CD4-positive, alpha-beta T cell treated with Interleukin-2 at 100 ng/mL for 4 hours (primary cell): ENCODE measurements at regions not wholly inside any gene's neighbourhood (a gene's known extent, or its start where the extent isn't known, plus 50 kb on each side); places are given as distances from the start of the nearest gene placed in this dataset.
"Not testable (repeated sequence)": the region's sequence is repeated elsewhere in the genome, so short reads cannot be mapped to it uniquely, and the experiment has no call there.

Source experiments
- DNase-seq: peaks from one replicate; pipeline ENCODE4 v3.0.0-alpha.2; 2020; ENCODE audit warnings: low spot score

- DNase-seq, result no peak
These were observed 342.2 kb upstream of the HS6ST1 start for GRCh38 chr2:128660836-128661235.

- DNase-seq, result no peak
These were observed 342.6 kb upstream of the HS6ST1 start for GRCh38 chr2:128661311-128661710.

- DNase-seq, result no peak
These were observed 343.4 kb upstream of the HS6ST1 start for GRCh38 chr2:128662051-128662471.

GRCh38 chr2:128663371-128664050 lies 344.8 kb upstream of the HS6ST1 start:
- no peak for DNase-seq

GRCh38 chr2:128664499-128664971 lies 345.9 kb upstream of the HS6ST1 start:
- no peak for DNase-seq

GRCh38 chr2:128665113-128665512 lies 346.4 kb upstream of the HS6ST1 start:
- DNase-seq, result no peak

GRCh38 chr2:128666596-128666995 lies 347.9 kb upstream of the HS6ST1 start:
- no peak for DNase-seq

GRCh38 chr2:128667391-128667790 lies 348.7 kb upstream of the HS6ST1 start:
- no peak for DNase-seq

- DNase-seq, result no peak
These were observed 350.3 kb upstream of the HS6ST1 start for GRCh38 chr2:128668946-128669345.

GRCh38 chr2:128670066-128670465 lies 351.4 kb upstream of the HS6ST1 start:
- DNase-seq, result no peak

GRCh38 chr2:128671981-128672757 lies 353.5 kb upstream of the HS6ST1 start:
- not testable (repeated sequence) for DNase-seq

- not testable (repeated sequence) for DNase-seq
These were observed 361.0 kb upstream of the HS6ST1 start for GRCh38 chr2:128679680-128680079.

- no peak for DNase-seq
These were observed 362.8 kb upstream of the HS6ST1 start for GRCh38 chr2:128681507-128681906.

- no peak for DNase-seq
These were observed 363.6 kb upstream of the HS6ST1 start for GRCh38 chr2:128682266-128682665.

GRCh38 chr2:128682729-128683284 lies 364.1 kb upstream of the HS6ST1 start:
- DNase-seq, result no peak

GRCh38 chr2:128684523-128684922 lies 365.9 kb upstream of the HS6ST1 start:
- DNase-seq, result no peak

GRCh38 chr2:128685841-128686496 lies 367.3 kb upstream of the HS6ST1 start:
- no peak for DNase-seq

GRCh38 chr2:128686497-128686859 lies 367.8 kb upstream of the HS6ST1 start:
- DNase-seq, result no peak

- DNase-seq, result no peak
These were observed 368.4 kb upstream of the HS6ST1 start for GRCh38 chr2:128686881-128687555.

GRCh38 chr2:128687565-128687964 lies 368.9 kb upstream of the HS6ST1 start:
- no peak for DNase-seq

- DNase-seq, result no peak
These were observed 371.3 kb upstream of the HS6ST1 start for GRCh38 chr2:128689971-128690370.

- DNase-seq, result no peak
These were observed 371.8 kb upstream of the HS6ST1 start for GRCh38 chr2:128690431-128690830.
